ENCODE measurements at regions not wholly inside any gene's neighbourhood (a gene's known extent, or its start where the extent isn't known, plus 50 kb on each side); places are given as distances from the start of the nearest gene placed in this dataset.

DNA sequence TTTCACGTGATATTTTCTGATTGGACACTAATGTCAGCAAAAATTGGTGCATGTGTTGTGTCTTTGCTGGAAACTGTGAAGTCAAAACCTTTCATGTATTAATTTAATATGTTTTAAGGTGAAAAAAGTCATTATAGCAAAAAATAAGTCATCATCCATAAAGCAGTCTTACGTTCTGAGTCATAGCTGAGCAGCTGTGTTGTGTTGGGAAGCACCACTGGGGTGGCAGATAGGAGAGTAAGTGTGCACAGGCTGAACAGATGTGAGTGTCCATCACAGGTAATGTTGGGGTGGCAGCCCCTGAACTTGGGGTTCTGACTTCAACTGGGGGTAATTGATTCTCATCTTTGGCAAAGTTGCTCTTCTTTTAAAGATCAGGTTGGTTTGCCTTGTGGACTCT is 156.8 kb downstream of the NXNL2 start:
- FAIRE-seq (no peak), DNase-seq (ENCODE audit: low spot score) (no peak)

DNA sequence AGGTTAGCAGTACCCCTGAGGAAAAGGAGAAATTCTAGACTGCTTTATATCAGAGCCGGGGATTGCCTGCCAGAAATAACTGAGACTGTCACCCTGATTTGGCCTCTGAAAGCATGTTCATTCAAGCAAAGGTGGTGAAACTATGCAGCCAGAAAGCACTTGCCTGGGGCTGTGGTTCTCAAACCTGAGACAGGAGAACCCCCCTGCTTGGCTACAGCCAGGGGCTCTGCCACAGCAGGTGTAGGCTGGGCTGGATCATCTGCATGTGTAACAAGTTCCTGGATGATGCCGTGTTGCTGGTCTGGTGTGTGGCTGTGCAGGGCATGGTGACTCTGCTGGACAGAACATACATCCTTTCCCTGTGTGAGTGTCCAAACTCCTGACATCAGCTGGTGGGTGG is 157.8 kb downstream of the NXNL2 start:
- FAIRE-seq (no peak), DNase-seq (ENCODE audit: low spot score) (no peak)

- DNase-seq (ENCODE audit: low spot score) (no peak), FAIRE-seq (no peak)
Measured at GRCh38 chr9:88694625-88695024, 159.6 kb downstream of the NXNL2 start.

DNA sequence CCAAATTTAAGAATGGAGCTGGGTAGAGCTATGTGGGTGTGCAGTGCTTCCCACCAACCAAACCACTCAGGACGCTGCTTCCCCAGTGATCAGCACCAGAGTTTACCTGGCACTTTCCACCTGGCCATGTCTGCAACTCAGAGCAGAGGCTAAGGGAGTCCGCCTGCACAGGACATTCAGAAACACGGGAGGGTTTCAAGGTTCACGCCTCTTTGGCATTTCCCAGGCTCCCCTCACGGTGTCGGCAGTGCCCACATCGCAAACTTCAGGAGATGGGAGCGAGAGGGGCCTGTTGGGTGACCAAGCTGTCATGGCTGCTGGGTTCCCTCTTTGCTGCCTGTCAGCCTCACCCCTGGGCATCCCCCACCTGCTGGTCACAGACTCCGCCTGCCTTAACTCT is 161.5 kb downstream of the NXNL2 start:
- FAIRE-seq (no peak), DNase-seq (ENCODE audit: low spot score) (no peak)

- FAIRE-seq (no peak), DNase-seq (ENCODE audit: low spot score) (no peak)
Measured at GRCh38 chr9:88697764-88698432, 162.9 kb downstream of the NXNL2 start.

DNA sequence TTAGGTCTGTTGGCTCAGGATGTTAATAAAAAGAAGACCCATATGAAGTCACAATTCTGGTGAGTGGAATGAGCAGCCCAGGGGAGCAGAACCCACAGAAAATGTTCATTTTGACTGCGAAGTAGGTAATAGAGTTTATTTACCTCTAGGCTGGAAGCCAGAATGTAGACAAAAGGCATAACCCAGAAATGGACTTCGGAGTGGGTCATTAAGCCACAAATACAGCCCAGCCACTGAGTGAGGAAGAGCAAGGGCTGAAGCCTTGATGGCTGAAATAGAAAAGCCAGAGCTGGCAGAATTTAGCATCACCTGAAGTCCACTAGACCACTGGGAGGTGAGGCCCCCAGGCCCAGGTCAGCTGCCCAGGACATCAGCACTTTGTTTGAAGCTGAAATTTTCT is 168.0 kb downstream of the NXNL2 start:
- FAIRE-seq (no peak), DNase-seq (ENCODE audit: low spot score) (no peak)

- DNase-seq (ENCODE audit: low spot score): peak; percentile 98
- FAIRE-seq: peak; percentile 93
Measured at GRCh38 chr9:88706193-88707113, 171.5 kb downstream of the NXNL2 start.

DNA sequence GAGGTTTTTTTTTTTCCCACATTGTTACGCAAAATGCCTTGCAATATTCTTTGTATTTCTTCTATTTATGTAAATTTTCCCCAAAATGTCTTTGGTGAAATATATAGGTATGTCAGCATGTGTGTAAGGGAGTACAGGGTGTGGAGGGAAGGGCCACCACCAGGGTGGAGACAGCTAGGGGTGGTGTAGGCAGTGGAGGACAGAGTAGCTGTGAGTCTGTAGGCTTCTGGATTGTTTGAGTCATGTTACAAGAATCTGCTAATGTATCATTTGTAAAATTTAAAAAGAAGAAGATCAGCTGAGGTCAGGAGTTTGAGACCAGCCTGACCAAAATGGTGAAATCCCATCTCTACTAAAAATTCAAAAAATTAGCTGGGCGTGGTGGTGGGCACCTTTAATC is 175.5 kb downstream of the NXNL2 start:
- no peak for DNase-seq (ENCODE audit: low spot score)
- FAIRE-seq: no peak

DNA sequence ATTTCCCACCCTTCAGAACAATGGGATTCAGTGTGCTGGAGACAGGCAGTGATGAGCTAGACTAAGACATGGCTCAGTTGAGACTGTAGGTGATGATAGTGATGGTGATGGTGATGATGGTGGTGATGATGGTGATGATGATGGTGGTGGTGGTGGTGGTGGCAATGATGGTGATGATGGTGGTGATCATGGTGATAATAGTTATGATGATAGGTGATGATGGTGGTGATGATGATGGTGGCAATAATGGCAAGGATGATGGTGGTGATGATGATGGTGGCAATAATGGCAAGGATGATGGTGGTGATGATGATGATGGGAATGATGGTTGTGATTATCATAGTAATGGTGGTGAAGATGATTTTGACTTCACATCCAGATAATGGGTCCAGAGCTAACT is 176.7 kb downstream of the NXNL2 start:
- FAIRE-seq (no peak), DNase-seq (ENCODE audit: low spot score) (no peak)

- DNase-seq (ENCODE audit: low spot score): no peak
- FAIRE-seq: no peak
Measured at GRCh38 chr9:88712484-88712883, 177.5 kb downstream of the NXNL2 start.

DNA sequence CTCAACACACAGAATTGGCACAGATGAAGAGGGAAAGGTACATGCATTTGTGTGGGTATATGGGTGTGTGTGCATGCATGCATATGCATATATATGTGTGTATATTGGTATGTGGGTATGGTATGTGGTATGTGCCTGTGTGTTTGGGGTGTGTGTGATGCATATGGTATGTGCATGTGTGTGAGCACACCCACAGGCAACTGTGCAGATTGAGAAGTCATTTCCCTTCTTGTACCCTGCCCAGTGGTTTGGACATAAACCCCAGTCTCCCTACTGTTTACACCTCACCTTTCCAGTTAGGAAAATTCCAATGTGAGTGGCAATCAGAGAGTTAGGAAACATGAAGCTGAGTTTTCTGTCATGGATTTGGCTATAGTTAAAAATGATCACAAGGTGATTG is 178.0 kb downstream of the NXNL2 start:
- DNase-seq (ENCODE audit: low spot score): no peak
- FAIRE-seq: no peak

DNA sequence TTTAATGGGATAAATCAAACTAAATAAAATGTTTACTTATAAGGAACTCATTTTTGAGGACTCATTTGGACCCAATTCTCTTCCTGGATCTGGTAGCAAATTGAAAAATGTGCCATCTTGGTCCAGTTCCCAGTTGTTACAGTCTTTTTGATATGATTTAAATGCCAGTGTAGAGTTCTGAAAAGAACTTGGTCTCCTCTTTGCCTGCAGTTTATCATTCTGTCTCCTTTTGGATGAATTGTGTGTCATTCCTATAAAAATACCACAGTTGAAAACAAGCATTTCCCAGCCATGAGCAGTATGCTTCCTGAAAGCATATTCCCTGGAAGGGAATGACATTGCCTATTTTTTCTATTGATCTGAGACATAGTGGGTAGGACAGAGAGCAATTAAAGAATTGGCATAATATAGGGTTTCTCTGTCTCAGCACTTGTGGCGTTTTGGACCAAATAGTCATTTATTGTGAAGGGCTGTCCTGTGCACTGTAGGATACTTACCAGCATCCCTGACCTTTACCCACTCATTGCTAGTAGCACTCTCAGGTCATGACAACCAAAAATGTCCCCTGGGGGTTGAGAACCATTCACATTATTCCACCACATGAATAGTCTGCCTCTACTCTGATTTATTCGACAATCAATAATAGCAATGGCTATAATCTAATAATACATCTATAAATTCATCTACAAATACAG is 181.8 kb downstream of the NXNL2 start:
- FAIRE-seq (no peak), DNase-seq (ENCODE audit: low spot score) (no peak)

GRCh38 chr9:88721025-88721424 is 186.0 kb downstream of the NXNL2 start:
- DNase-seq (ENCODE audit: low spot score) (no peak), FAIRE-seq (no peak)

DNA sequence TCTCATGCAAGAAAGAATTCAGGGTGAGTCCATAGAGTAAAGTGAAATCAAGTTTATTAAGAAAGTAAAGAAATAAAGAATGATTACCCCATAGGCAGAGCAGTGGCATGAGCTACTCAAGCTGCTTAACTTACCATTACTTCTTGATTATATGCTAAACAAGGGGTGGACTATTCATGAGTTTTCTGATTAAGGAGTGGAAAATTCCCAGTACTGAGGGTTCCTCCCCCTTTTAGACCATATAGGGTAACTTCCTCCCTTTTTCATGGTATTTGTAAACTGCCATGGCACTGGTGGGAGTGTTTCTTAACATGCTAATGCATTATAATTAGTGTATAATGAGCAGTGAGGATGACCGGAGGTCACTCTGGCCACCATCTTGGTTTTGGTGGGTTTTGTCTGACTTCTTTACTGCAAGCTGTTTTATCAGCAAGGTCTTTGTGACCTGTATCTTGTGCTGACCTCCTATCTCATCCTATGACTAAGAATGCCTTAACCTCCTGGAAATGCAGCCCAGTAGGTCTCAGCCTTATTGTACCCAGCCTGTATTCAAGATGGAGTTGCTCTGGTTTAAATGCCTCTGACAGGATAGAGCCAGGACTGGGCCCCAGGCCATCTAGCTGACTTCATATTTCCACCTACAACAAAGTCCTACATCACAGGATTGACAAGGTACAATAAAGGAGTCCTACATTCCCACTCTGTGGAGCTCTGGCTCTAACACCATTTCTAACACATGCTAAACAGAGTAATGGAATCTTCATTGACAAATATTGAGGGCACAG is 186.7 kb downstream of the NXNL2 start:
- FAIRE-seq (no peak), DNase-seq (ENCODE audit: low spot score) (no peak)

DNA sequence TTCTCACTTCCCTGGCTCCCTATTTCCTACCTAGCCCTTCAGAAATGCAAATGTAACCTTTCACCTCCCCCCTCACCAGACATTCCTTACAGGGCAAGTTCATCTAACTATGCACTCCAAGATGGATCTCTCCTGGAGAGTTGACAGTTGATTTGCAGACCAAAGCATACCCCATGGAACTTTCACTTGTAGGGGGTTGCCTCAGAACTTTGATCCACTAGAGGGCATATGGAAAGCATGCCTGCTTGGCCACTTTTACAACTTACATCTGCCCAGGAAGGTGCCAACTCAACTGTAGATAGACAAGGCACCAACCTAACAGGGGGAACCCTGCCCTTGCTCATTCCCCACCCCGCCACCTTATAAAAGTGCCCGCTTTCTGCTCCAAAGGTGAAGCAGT is 187.8 kb downstream of the NXNL2 start:
- DNase-seq (ENCODE audit: low spot score): no peak

GRCh38 chr9:88723751-88724150 is 188.8 kb downstream of the NXNL2 start:
- FAIRE-seq (no peak), DNase-seq (ENCODE audit: low spot score) (no peak)

More for the DNA sequence above, 187.8 kb downstream of the NXNL2 start:
- no peak for FAIRE-seq

- no peak for DNase-seq (ENCODE audit: low spot score)
- no peak for FAIRE-seq
Measured at GRCh38 chr9:88724331-88724730, 189.4 kb downstream of the NXNL2 start.

- FAIRE-seq (no peak), DNase-seq (ENCODE audit: low spot score) (no peak)
Measured at GRCh38 chr9:88725300-88726019, 190.5 kb downstream of the NXNL2 start.

DNA sequence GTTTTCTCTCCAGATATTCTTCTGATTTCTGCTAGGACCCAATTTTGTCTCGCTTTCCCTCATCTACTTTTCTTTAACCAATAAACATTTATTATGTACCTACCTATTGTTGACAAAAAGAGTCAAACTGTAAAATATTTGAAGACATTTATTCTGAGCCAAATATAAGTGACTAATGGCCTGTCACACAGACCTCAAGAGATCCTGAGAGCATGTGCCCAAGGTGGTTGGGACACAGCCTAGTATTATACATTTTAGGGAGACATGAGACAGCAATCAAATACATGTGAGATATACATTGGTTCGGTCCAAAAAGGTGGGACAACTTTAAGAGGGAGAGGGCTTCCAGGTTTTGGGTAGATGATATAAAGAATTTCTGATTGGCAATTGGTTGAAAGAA is 191.8 kb downstream of the NXNL2 start:
- DNase-seq (ENCODE audit: low spot score) (no peak), FAIRE-seq (no peak)

- no peak for DNase-seq (ENCODE audit: low spot score)
- no peak for FAIRE-seq
Measured at GRCh38 chr9:88730780-88731179, 195.8 kb downstream of the NXNL2 start.

GRCh38 chr9:88732128-88732527 is 197.2 kb downstream of the NXNL2 start:
- no peak for FAIRE-seq
- DNase-seq (ENCODE audit: low spot score): no peak

Measured in RCC 7860 (cell line).